ENCODE measurements at regions not wholly inside any gene's neighbourhood (a gene's known extent, or its start where the extent isn't known, plus 50 kb on each side); places are given as distances from the start of the nearest gene placed in this dataset.

GRCh38 chr5:31051316-31051715, 142.2 kb upstream of the CDH6 start:
- POLR2A ChIA-PET = no interaction called here
- H3K4me1 Mint-ChIP-seq (ENCODE audit: low read depth) = no peaks in the 10 kb centered on the region

GRCh38 chr5:31049936-31050704, 143.4 kb upstream of the CDH6 start:
- ATAC-seq (no peak), DNase-seq (no peak)
- TF ChIP-seq CTCF (IDR thresholded peaks at IDR 0.05) = no peak
- Mint-ChIP-seq H3K9me3 (peaks cover 3% of the 10 kb centered on the region), H3K27ac (no peak overlapping the region), H3K27me3 (no peaks in the 10 kb centered on the region), H3K36me3 (ENCODE audit: low read depth) (no peaks in the 10 kb centered on the region), H3K4me1 (ENCODE audit: low read depth) (no peaks in the 10 kb centered on the region), H3K4me3 (no peak overlapping the region)
- intact Hi-C loops (cut with micrococcal nuclease) = no loop called here
- POLR2A ChIA-PET = no interaction called here
- CTCF ChIA-PET = no interaction called here

More at GRCh38 chr5:31051316-31051715, 142.2 kb upstream of the CDH6 start:
- Mint-ChIP-seq H3K27me3 (no peaks in the 10 kb centered on the region), H3K27ac (no peak overlapping the region), H3K9me3 (no peaks in the 10 kb centered on the region), H3K36me3 (ENCODE audit: low read depth) (no peaks in the 10 kb centered on the region), H3K4me3 (no peak overlapping the region)
- no peak for TF ChIP-seq CTCF (IDR thresholded peaks at IDR 0.05)
- intact Hi-C loops (cut with micrococcal nuclease) = no loop called here
- ATAC-seq (no peak), DNase-seq (no peak)
- CTCF ChIA-PET = no interaction called here

GRCh38 chr5:31049461-31049860, 144.0 kb upstream of the CDH6 start:
- peaks cover 3% of the 10 kb centered on the region for H3K9me3 Mint-ChIP-seq
- CTCF ChIA-PET = no interaction called here
- DNase-seq (no peak), ATAC-seq (no peak)
- POLR2A ChIA-PET = no interaction called here
- no peak for TF ChIP-seq CTCF (IDR thresholded peaks at IDR 0.05)
- H3K4me3 Mint-ChIP-seq = no peak overlapping the region
- no peak overlapping the region for H3K27ac Mint-ChIP-seq
- no peaks in the 10 kb centered on the region for H3K4me1 Mint-ChIP-seq (ENCODE audit: low read depth)
- no peaks in the 10 kb centered on the region for H3K36me3 Mint-ChIP-seq (ENCODE audit: low read depth)
- intact Hi-C loops (cut with micrococcal nuclease) = no loop called here
- H3K27me3 Mint-ChIP-seq = no peaks in the 10 kb centered on the region

- H3K4me3 Mint-ChIP-seq = no peak overlapping the region
- no peaks in the 10 kb centered on the region for H3K4me1 Mint-ChIP-seq (ENCODE audit: low read depth)
- H3K9me3 Mint-ChIP-seq = peaks cover 3% of the 10 kb centered on the region
- no peaks in the 10 kb centered on the region for H3K27me3 Mint-ChIP-seq
- H3K27ac Mint-ChIP-seq = no peak overlapping the region
- no peaks in the 10 kb centered on the region for H3K36me3 Mint-ChIP-seq (ENCODE audit: low read depth)
- intact Hi-C loops (cut with micrococcal nuclease) = no loop called here
- CTCF ChIA-PET = no interaction called here
- POLR2A ChIA-PET = no interaction called here
- ATAC-seq (no peak), DNase-seq (no peak)
- no peak for TF ChIP-seq CTCF (IDR thresholded peaks at IDR 0.05)
These were observed 144.9 kb upstream of the CDH6 start for GRCh38 chr5:31048282-31049270.

- TF ChIP-seq CTCF (IDR thresholded peaks at IDR 0.05) = no peak
- no peak for ATAC-seq
- intact Hi-C loops (cut with micrococcal nuclease) = no loop called here
- Mint-ChIP-seq H3K36me3 (ENCODE audit: low read depth) (no peaks in the 10 kb centered on the region), H3K4me3 (no peak overlapping the region), H3K9me3 (peaks cover 3% of the 10 kb centered on the region), H3K27me3 (no peaks in the 10 kb centered on the region), H3K27ac (no peak overlapping the region), H3K4me1 (ENCODE audit: low read depth) (no peaks in the 10 kb centered on the region)
- ChIA-PET POLR2A (no interaction called here), CTCF (no interaction called here)
- DNase-seq = no peak
These were observed 145.9 kb upstream of the CDH6 start for GRCh38 chr5:31047621-31048020.
